IMR-90 (cell line): ENCODE measurements at regions not wholly inside any gene's neighbourhood (a gene's known extent, or its start where the extent isn't known, plus 50 kb on each side); places are given as distances from the start of the nearest gene placed in this dataset.

ENCODE experiments used
- ATAC-seq: fragments of 200-7000 bp; cut with Tn5 transposase; 2 replicates; pipeline ENCODE4 v1.9.1; 2020; ENCODE audit warnings: low read depth, mild to moderate bottlenecking, moderate library complexity
- BruUV-seq: library from RNA; stranded (reverse); fragments of 400-500 nt; replicated peaks from 2 replicates; lab custom pipeline; 2021; lab: Mats Ljungman, UMichigan
- CTCF ChIA-PET: fragments of 300-600 bp; formaldehyde crosslinking; extraction: SDS; loops from one replicate; lab custom pipeline; 2021; ENCODE audit warnings: antibody characterized with exemption; lab: Yijun Ruan, JAX
- POLR2A ChIA-PET: fragments of 300-600 bp; sonication (Branson Sonifier 250); formaldehyde crosslinking; loops from one replicate; lab custom pipeline; 2022; ENCODE audit warnings: antibody characterized with exemption; ENCODE audit not compliant: unreplicated experiment; lab: Charles Lee
- DNase-seq: peaks from one replicate; pipeline ENCODE4 v3.0.0; 2013
- H2AFZ ChIP-seq: replicated peaks from 2 replicates; pipeline ENCODE3; 2013; ENCODE audit warnings: low read length, mild to moderate bottlenecking; ENCODE audit not compliant: poor library complexity
- H2AK5ac ChIP-seq: 2 replicates; pipeline ENCODE4 v1.6.1; 2013; ENCODE audit warnings: low read depth, low read length, inconsistent platforms
- H2AK9ac ChIP-seq: replicated peaks from 2 replicates; pipeline ENCODE3; 2013; ENCODE audit warnings: mild to moderate bottlenecking, low read depth, low read length, moderate library complexity; ENCODE audit not compliant: poor library complexity
- H2BK120ac ChIP-seq: 2 replicates; pipeline ENCODE4 v1.6.1; 2013; ENCODE audit warnings: low read depth, low read length, inconsistent platforms
- H2BK15ac ChIP-seq: 3 replicates; pipeline ENCODE4 v1.6.1; 2013; ENCODE audit warnings: low read depth, low read length, inconsistent platforms
- H2BK20ac ChIP-seq: 2 replicates; pipeline ENCODE4 v1.6.1; 2013; ENCODE audit warnings: low read depth, mild to moderate bottlenecking, inconsistent platforms, low read length, moderate library complexity
- H2BK5ac ChIP-seq: 2 replicates; pipeline ENCODE4 v1.6.1; 2013; ENCODE audit warnings: mild to moderate bottlenecking, low read depth, low read length, inconsistent platforms; ENCODE audit not compliant: poor library complexity, severe bottlenecking
- H3K14ac ChIP-seq: replicated peaks from 2 replicates; pipeline ENCODE4 v1.6.1; 2013; ENCODE audit warnings: low read depth, low read length, inconsistent platforms
- H3K18ac ChIP-seq: 2 replicates; pipeline ENCODE4 v1.6.1; 2013; ENCODE audit warnings: low read depth, low read length, control low read depth
- H3K23ac ChIP-seq: 2 replicates; pipeline ENCODE4 v1.6.1; 2013; ENCODE audit warnings: low read depth, low read length, inconsistent platforms
- H3K27ac ChIP-seq: 2 replicates; pipeline ENCODE4 v1.5.1; 2013; ENCODE audit warnings: mild to moderate bottlenecking, control low read depth, low read length; ENCODE audit not compliant: insufficient read depth
- H3K27me3 ChIP-seq: 2 replicates; pipeline ENCODE4 v1.6.1; 2013; ENCODE audit warnings: low read length; ENCODE audit not compliant: control insufficient read depth, insufficient read depth
- H3K36me3 ChIP-seq: 2 replicates; pipeline ENCODE4 v1.6.1; 2013; ENCODE audit warnings: low read length, mixed read lengths; ENCODE audit not compliant: control insufficient read depth, insufficient read depth
- H3K4ac ChIP-seq: 2 replicates; pipeline ENCODE4 v1.6.1; 2013; ENCODE audit warnings: low read depth, low read length, inconsistent platforms
- H3K4me1 ChIP-seq: 2 replicates; pipeline ENCODE4 v1.6.1; 2013; ENCODE audit warnings: low read length, mixed read lengths; ENCODE audit not compliant: control insufficient read depth, insufficient read depth
- H3K4me2 ChIP-seq: 2 replicates; pipeline ENCODE4 v1.6.1; 2013; ENCODE audit warnings: low read depth, mild to moderate bottlenecking, control low read depth, low read length, moderate library complexity
- H3K4me3 ChIP-seq: 2 replicates; pipeline ENCODE4 v1.5.1; 2013; ENCODE audit warnings: low read depth, mild to moderate bottlenecking, control low read depth, low read length, moderate library complexity; ENCODE audit not compliant: insufficient read depth
- H3K56ac ChIP-seq: 2 replicates; pipeline ENCODE4 v1.6.1; 2013; ENCODE audit warnings: low read length, inconsistent platforms; ENCODE audit not compliant: insufficient read depth; ENCODE audit errors: extremely low read depth
- H3K79me1 ChIP-seq, 2 experiments: 2 replicates each; pipeline ENCODE4 v1.6.1; 2013; ENCODE audit warnings: low read length in 2 of 2, inconsistent platforms in 1 of 2, low read depth in 1 of 2
- H3K9ac ChIP-seq: 2 replicates; pipeline ENCODE4 v1.6.1; 2013; ENCODE audit warnings: low read depth, low read length, control low read depth
- H3K9me1 ChIP-seq: 2 replicates; pipeline ENCODE4 v1.6.1; 2013; ENCODE audit warnings: low read length, inconsistent platforms; ENCODE audit not compliant: insufficient read depth
- H3K9me3 ChIP-seq: 2 replicates; pipeline ENCODE4 v1.6.1; 2013; ENCODE audit warnings: low read length; ENCODE audit not compliant: control insufficient read depth, insufficient read depth
- H4K20me1 ChIP-seq: 2 replicates; pipeline ENCODE4 v1.6.1; 2013; ENCODE audit warnings: low read length, inconsistent platforms; ENCODE audit not compliant: insufficient read depth
- H4K5ac ChIP-seq: 2 replicates; pipeline ENCODE4 v1.6.1; 2013; ENCODE audit warnings: mild to moderate bottlenecking, low read depth, low read length, control low read depth
- H4K8ac ChIP-seq, 2 experiments: 2 replicates each; pipeline ENCODE4 v1.6.1; 2013; ENCODE audit warnings: low read depth in 2 of 2, low read length in 2 of 2, control low read depth in 1 of 2, inconsistent platforms in 1 of 2
- H4K91ac ChIP-seq: 2 replicates; pipeline ENCODE4 v1.6.1; 2013; ENCODE audit warnings: low read depth, low read length, inconsistent platforms; ENCODE audit not compliant: insufficient read depth
- BHLHE40 ChIP-seq: fragments of 150-350 bp; IDR thresholded peaks from 2 replicates; pipeline ENCODE4 v1.6.1; 2016; ENCODE audit warnings: mild to moderate bottlenecking, low read depth, low read length
- CEBPB ChIP-seq: IDR thresholded peaks from 2 replicates; pipeline ENCODE4 v1.6.1; 2012; ENCODE audit warnings: low read depth, low read length, improper control_type of control experiment
- CHD1 ChIP-seq: IDR thresholded peaks from 2 replicates; pipeline ENCODE4 v1.6.1; 2012; ENCODE audit warnings: low read depth, low read length, improper control_type of control experiment
- CTCF ChIP-seq: conservative IDR thresholded peaks from 2 replicates; pipeline ENCODE4 v1.5.1; 2012; ENCODE audit warnings: mild to moderate bottlenecking, low read depth, low read length, improper control_type of control experiment
- ELK1 ChIP-seq: fragments of 150-350 bp; IDR thresholded peaks from 2 replicates; pipeline ENCODE4 v1.6.1; 2016; ENCODE audit warnings: low read depth, mild to moderate bottlenecking, low read length, moderate library complexity, borderline replicate concordance
- FOS ChIP-seq: fragments of 150-350 bp; IDR thresholded peaks from 2 replicates; pipeline ENCODE4 v1.6.1; 2016; ENCODE audit warnings: low read depth, low read length
- MAFK ChIP-seq: IDR thresholded peaks from 2 replicates; pipeline ENCODE4 v1.6.1; 2012; ENCODE audit warnings: low read depth, low read length, improper control_type of control experiment
- MAZ ChIP-seq: IDR thresholded peaks from 2 replicates; pipeline ENCODE4 v1.6.1; 2012; ENCODE audit warnings: low read depth, mild to moderate bottlenecking, low read length, improper control_type of control experiment, moderate library complexity, borderline replicate concordance
- MXI1 ChIP-seq: IDR thresholded peaks from 2 replicates; pipeline ENCODE4 v1.6.1; 2012; ENCODE audit warnings: low read depth, mild to moderate bottlenecking, low read length, moderate library complexity, borderline replicate concordance
- NFE2L2 ChIP-seq: fragments of 150-350 bp; IDR thresholded peaks from 2 replicates; pipeline ENCODE4 v1.6.1; 2016; ENCODE audit warnings: low read depth, mild to moderate bottlenecking, low read length
- POLR2A ChIP-seq: IDR thresholded peaks from 2 replicates; pipeline ENCODE4 v1.6.1; 2012; ENCODE audit warnings: mild to moderate bottlenecking, low read depth, low read length
- RAD21 ChIP-seq: IDR thresholded peaks from 2 replicates; pipeline ENCODE4 v1.6.1; 2012; ENCODE audit warnings: low read length, improper control_type of control experiment
- RCOR1 ChIP-seq: IDR thresholded peaks from 2 replicates; pipeline ENCODE4 v1.6.1; 2012; ENCODE audit warnings: mild to moderate bottlenecking, low read length, improper control_type of control experiment; ENCODE audit not compliant: insufficient replicate concordance
- RFX5 ChIP-seq: IDR thresholded peaks from 2 replicates; pipeline ENCODE4 v1.8.0; 2012; ENCODE audit warnings: low read depth, mild to moderate bottlenecking, low read length, moderate library complexity
- SMC3 ChIP-seq: fragments of 150-350 bp; IDR thresholded peaks from 2 replicates; pipeline ENCODE4 v1.6.1; 2016; ENCODE audit warnings: low read depth, mild to moderate bottlenecking, antibody characterized with exemption, low read length, moderate library complexity
- WGBS, 2 experiments: methylation state at CpG; one replicate each; pipeline versions ENCODE4 v1.1.5 to v1.1.7; 2013; ENCODE audit warnings: missing lambda C conversion rate in 2 of 2; ENCODE audit not compliant: insufficient read length in 1 of 2; ENCODE audit errors: extremely low coverage in 2 of 2; 5-methylcytosine and 5-hydroxymethylcytosine counted together
- dilution Hi-C: fragments of 300-500 bp; cut with HindIII; formaldehyde crosslinking; loops from one replicate; pipeline ENCODE4 v1.14.3; 2018; ENCODE audit warnings: low sequenced_read_pairs; ENCODE audit not compliant: unreplicated experiment
- in situ Hi-C: fragments of 300-500 bp; cut with MboI; formaldehyde crosslinking; loops from 3 replicates; pipeline ENCODE4 v1.14.3; 2019; ENCODE audit warnings: low sequenced_read_pairs, inconsistent platforms, mixed read lengths
- intact Hi-C: fragments of 100-400 bp; cut with micrococcal nuclease; formaldehyde crosslinking; loops from 2 replicates; pipeline ENCODE4 v1.10.0; 2022
- TF ChIP-seq, protein P1 (sequence below): fragments of 150-350 bp; IDR thresholded peaks from 2 replicates; pipeline ENCODE4 v1.6.1; 2017; ENCODE audit warnings: mild to moderate bottlenecking, antibody characterized with exemption, low read length, low read depth

- ATAC-seq: no peak
- intact Hi-C loops: no loop called here
Measured at GRCh38 chr18:38297910-38298309, 732.3 kb upstream of the CELF4 start.

More at GRCh38 chr18:38297910-38298309, 732.3 kb upstream of the CELF4 start:
- Histone ChIP-seq H3K4me2 (no peak overlapping the region), H2BK20ac (no peak overlapping the region), H4K5ac (no peak overlapping the region), H3K4me1 (no peaks in the 10 kb centered on the region), H2BK5ac (no peak overlapping the region), H3K9me3 (peaks cover 3% of the 10 kb centered on the region), H3K27ac (no peak overlapping the region), H2AK9ac (no peak overlapping the region), H3K9me1 (no peaks in the 10 kb centered on the region), H3K4me3 (no peak overlapping the region), H3K4ac (no peak overlapping the region), H4K8ac (no peak overlapping the region), H3K79me1 (no peaks in the 10 kb centered on the region), H3K18ac (no peak overlapping the region), H2BK15ac (no peak overlapping the region), H4K91ac (no peak overlapping the region), H3K56ac (no peak overlapping the region), H3K27me3 (no peaks in the 10 kb centered on the region), H2BK120ac (no peak overlapping the region), H3K14ac (no peak overlapping the region), H3K23ac (no peak overlapping the region), H3K9ac (no peak overlapping the region), H2AK5ac (no peak overlapping the region), H4K20me1 (no peaks in the 10 kb centered on the region), H2AFZ (no peak overlapping the region), H3K36me3 (no peaks in the 10 kb centered on the region)
- no peak for DNase-seq
- no CpG with 5 or more reads among the region's 4 CpGs for WGBS, 2 experiments
- in situ Hi-C loops (no loop called here), dilution Hi-C loops (no loop called here)
- no TSS peak for BruUV-seq
- no peak for TF ChIP-seq CEBPB
- TF ChIP-seq BHLHE40: no peak
- TF ChIP-seq NFE2L2: no peak
- TF ChIP-seq ELK1: no peak
- no peak for TF ChIP-seq RAD21
- no peak for TF ChIP-seq FOS
- TF ChIP-seq, protein P1, sequence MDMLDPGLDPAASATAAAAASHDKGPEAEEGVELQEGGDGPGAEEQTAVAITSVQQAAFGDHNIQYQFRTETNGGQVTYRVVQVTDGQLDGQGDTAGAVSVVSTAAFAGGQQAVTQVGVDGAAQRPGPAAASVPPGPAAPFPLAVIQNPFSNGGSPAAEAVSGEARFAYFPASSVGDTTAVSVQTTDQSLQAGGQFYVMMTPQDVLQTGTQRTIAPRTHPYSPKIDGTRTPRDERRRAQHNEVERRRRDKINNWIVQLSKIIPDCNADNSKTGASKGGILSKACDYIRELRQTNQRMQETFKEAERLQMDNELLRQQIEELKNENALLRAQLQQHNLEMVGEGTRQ: no peak
- TF ChIP-seq POLR2A: no peak
- no peak for TF ChIP-seq MAZ
- TF ChIP-seq RCOR1: no peak
- no peak for TF ChIP-seq CTCF
- TF ChIP-seq MXI1: no peak
- TF ChIP-seq SMC3: no peak
- TF ChIP-seq CHD1: no peak
- TF ChIP-seq MAFK: no peak
- no peak for TF ChIP-seq RFX5
- POLR2A ChIA-PET: no interaction called here
- CTCF ChIA-PET: no interaction called here
